GM23338 (cell line): ENCODE measurements at regions not wholly inside any gene's neighbourhood (a gene's known extent, or its start where the extent isn't known, plus 50 kb on each side); places are given as distances from the start of the nearest gene placed in this dataset.

Experiments
- ATAC-seq: fragments of 200-7000 bp; cut with Tn5 transposase; 3 replicates; pipeline ENCODE4 v1.9.1; 2020
- DNase-seq: peaks from one replicate; pipeline ENCODE4 v3.0.0-alpha.2; 2015; ENCODE audit warnings: low spot score
- H2AFZ ChIP-seq: fragments of 200-600 bp; sonication (generic); 2 replicates; pipeline ENCODE4 v1.8.0; 2016; ENCODE audit warnings: antibody characterized with exemption, mild to moderate bottlenecking, moderate library complexity
- H3F3A ChIP-seq: fragments of 200-600 bp; sonication (generic); replicated peaks from 2 replicates; pipeline ENCODE4 v1.8.0; 2017; ENCODE audit warnings: antibody characterized with exemption, mixed run types, low read depth
- H3K27ac ChIP-seq: fragments of 200-600 bp; sonication (generic); 2 replicates; pipeline ENCODE4 v1.6.1; 2016; ENCODE audit warnings: low read depth
- H3K27me3 ChIP-seq: fragments of 200-600 bp; sonication (generic); 2 replicates; pipeline ENCODE4 v1.8.0; 2016; ENCODE audit warnings: mild to moderate bottlenecking, mixed run types, moderate library complexity; ENCODE audit not compliant: insufficient read depth
- H3K36me3 ChIP-seq: fragments of 200-600 bp; sonication (generic); 2 replicates; pipeline ENCODE4 v1.8.0; 2016; ENCODE audit warnings: mild to moderate bottlenecking; ENCODE audit not compliant: insufficient read depth
- H3K4me1 ChIP-seq: fragments of 200-600 bp; sonication (generic); 2 replicates; pipeline ENCODE4 v1.8.0; 2016; ENCODE audit warnings: mild to moderate bottlenecking, moderate library complexity; ENCODE audit not compliant: insufficient read depth
- H3K4me2 ChIP-seq: fragments of 200-600 bp; sonication (generic); 2 replicates; pipeline ENCODE4 v1.7.1; 2017; ENCODE audit warnings: mixed run types
- H3K4me3 ChIP-seq: fragments of 200-600 bp; sonication (generic); 2 replicates; pipeline ENCODE4 v1.6.1; 2016; ENCODE audit warnings: mixed run types
- H3K79me2 ChIP-seq: fragments of 200-600 bp; sonication (generic); replicated peaks from 2 replicates; pipeline ENCODE4 v1.8.0; 2017; ENCODE audit warnings: mild to moderate bottlenecking; ENCODE audit not compliant: insufficient read depth
- H3K9me2 ChIP-seq: fragments of 200-600 bp; sonication (generic); 2 replicates; pipeline ENCODE4 v1.8.0; 2017; ENCODE audit not compliant: insufficient read depth
- H4K20me1 ChIP-seq: fragments of 200-600 bp; sonication (generic); replicated peaks from 2 replicates; pipeline ENCODE4 v1.8.0; 2017; ENCODE audit warnings: mild to moderate bottlenecking; ENCODE audit not compliant: insufficient read depth
- H3K27ac Mint-ChIP-seq: 2 replicates; pipeline ENCODE4 v1.8.0; 2020; ENCODE audit warnings: inconsistent platforms, mild to moderate bottlenecking, moderate library complexity, mixed read lengths
- H3K27me3 Mint-ChIP-seq: 3 replicates; pipeline ENCODE4 v1.8.0; 2022; ENCODE audit warnings: low read depth, mild to moderate bottlenecking, moderate library complexity, mixed read lengths, inconsistent platforms; ENCODE audit not compliant: insufficient read depth, poor library complexity
- H3K36me3 Mint-ChIP-seq: 3 replicates; pipeline ENCODE4 v1.8.0; 2021; ENCODE audit warnings: low read depth, mild to moderate bottlenecking, inconsistent platforms, moderate library complexity, mixed read lengths
- H3K4me1 Mint-ChIP-seq: 3 replicates; pipeline ENCODE4 v1.8.0; 2020; ENCODE audit warnings: mild to moderate bottlenecking, inconsistent platforms, mixed read lengths
- H3K4me3 Mint-ChIP-seq: 3 replicates; pipeline ENCODE4 v1.8.0; 2021; ENCODE audit warnings: moderate library complexity, mild to moderate bottlenecking, inconsistent platforms, mixed read lengths
- H3K9me3 Mint-ChIP-seq: 3 replicates; pipeline ENCODE4 v1.8.0; 2020; ENCODE audit warnings: moderate library complexity, mild to moderate bottlenecking, inconsistent platforms, mixed read lengths
- CREB1 ChIP-seq: fragments of 250-450 bp; sonication (Bioruptor Pico); IDR thresholded peaks from 2 replicates; pipeline ENCODE4 v1.5.0; 2020; ENCODE audit warnings: low read depth, mild to moderate bottlenecking, moderate library complexity
- CTCF ChIP-seq, 2 experiments: fragments of 200-600 bp in 1 of 2; sonication (generic) in 1 of 2; conservative IDR thresholded peaks; 2 replicates each; pipeline versions ENCODE4 v1.5.1 to v1.6.1; 2016 to 2017; ENCODE audit warnings: antibody characterized with exemption in 2 of 2, low read depth in 2 of 2, mild to moderate bottlenecking in 2 of 2, moderate library complexity in 1 of 2
- ETS1 ChIP-seq: IDR thresholded peaks from 2 replicates; pipeline ENCODE4 v1.6.1; 2016; ENCODE audit warnings: antibody characterized with exemption
- EZH2 ChIP-seq: fragments of 200-600 bp; sonication (generic); IDR thresholded peaks from one replicate; pipeline ENCODE4 v1.8.0; 2017; ENCODE audit warnings: antibody characterized with exemption, mild to moderate bottlenecking, low read depth; ENCODE audit not compliant: unreplicated experiment
- EZH2phosphoT487 ChIP-seq: fragments of 200-600 bp; sonication (generic); IDR thresholded peaks from one replicate; pipeline ENCODE4 v1.8.1; 2018; ENCODE audit warnings: antibody characterized with exemption; ENCODE audit not compliant: unreplicated experiment
- JUNB ChIP-seq: IDR thresholded peaks from one replicate; pipeline ENCODE4 v1.6.1; 2016; ENCODE audit warnings: antibody characterized with exemption; ENCODE audit not compliant: unreplicated experiment
- NANOG ChIP-seq: IDR thresholded peaks from 2 replicates; pipeline ENCODE4 v1.6.1; 2016; ENCODE audit warnings: antibody characterized with exemption, borderline replicate concordance
- POLR2AphosphoS5 ChIP-seq: IDR thresholded peaks from 2 replicates; pipeline ENCODE4 v1.6.1; 2016; ENCODE audit warnings: antibody characterized with exemption, low read depth
- REST ChIP-seq: IDR thresholded peaks from one replicate; pipeline ENCODE4 v1.6.1; 2018; ENCODE audit warnings: antibody characterized with exemption; ENCODE audit not compliant: unreplicated experiment
- STAT1 ChIP-seq: IDR thresholded peaks from one replicate; pipeline ENCODE4 v1.6.1; 2016; ENCODE audit warnings: antibody characterized with exemption; ENCODE audit not compliant: unreplicated experiment
- ZNF114 ChIP-seq: fragments of 250-450 bp; sonication (Bioruptor Pico); IDR thresholded peaks from 2 replicates; pipeline ENCODE4 v1.5.0; 2020; ENCODE audit warnings: mild to moderate bottlenecking, moderate library complexity
- ZNF331 ChIP-seq: fragments of 250-450 bp; sonication (Bioruptor Pico); IDR thresholded peaks from 2 replicates; pipeline ENCODE4 v1.5.0; 2020; ENCODE audit warnings: low read depth, mild to moderate bottlenecking, moderate library complexity

- H3K9me3 Mint-ChIP-seq, result no peaks in the 10 kb centered on the region
- H3K36me3 Mint-ChIP-seq, result no peaks in the 10 kb centered on the region
- no peaks in the 10 kb centered on the region for H3K79me2 ChIP-seq
- H3K4me3 Mint-ChIP-seq, result no peak overlapping the region
- no peak overlapping the region for H3K4me2 ChIP-seq
- no peak for TF ChIP-seq REST
- TF ChIP-seq CREB1 (CRISPR knock-in tag), result no peak
- TF ChIP-seq ETS1, result no peak
- DNase-seq (no peak), ATAC-seq (peak; percentile 50)
- H3K9me2 ChIP-seq, result peaks cover 20% of the 10 kb centered on the region
- peaks cover 31% of the 10 kb centered on the region for H3K4me1 Mint-ChIP-seq
- H3K4me1 ChIP-seq, result peaks cover 27% of the 10 kb centered on the region
- H4K20me1 ChIP-seq, result no peaks in the 10 kb centered on the region
- H2AFZ ChIP-seq, result peak overlapping the region; percentile 78; the same call in 1 of the 2 replicates
- no peaks in the 10 kb centered on the region for H3K27me3 ChIP-seq
- H3K27me3 Mint-ChIP-seq, result peaks cover 5% of the 10 kb centered on the region
- H3K4me3 ChIP-seq, result no peak overlapping the region
- no peak overlapping the region for H3K27ac ChIP-seq
- H3F3A ChIP-seq, result no peaks in the 10 kb centered on the region
- no peaks in the 10 kb centered on the region for H3K36me3 ChIP-seq
- H3K27ac Mint-ChIP-seq, result no peak overlapping the region
Measured at GRCh38 chr1:55720261-55720660, 505.1 kb upstream of the USP24 start.

GRCh38 chr1:55718758-55719671 lies 503.9 kb upstream of the USP24 start:
- peaks cover 31% of the 10 kb centered on the region for H3K4me1 Mint-ChIP-seq
- H3K27ac Mint-ChIP-seq, result peak overlapping the region; percentile 5; the same call in 1 of the 2 replicates
- peak; percentile 80 for ATAC-seq
- no peaks in the 10 kb centered on the region for H3K27me3 ChIP-seq
- H3K36me3 Mint-ChIP-seq, result no peaks in the 10 kb centered on the region
- peaks cover 16% of the 10 kb centered on the region for H3K9me2 ChIP-seq
- no peaks in the 10 kb centered on the region for H3K36me3 ChIP-seq
- H2AFZ ChIP-seq, result peak overlapping the region; percentile 87; the same call in 1 of the 2 replicates
- H3K79me2 ChIP-seq, result no peaks in the 10 kb centered on the region
- H4K20me1 ChIP-seq, result no peaks in the 10 kb centered on the region
- DNase-seq, result peak; percentile 11
- H3K4me1 ChIP-seq, result peaks cover 27% of the 10 kb centered on the region
- H3K9me3 Mint-ChIP-seq, result no peaks in the 10 kb centered on the region
- no peak overlapping the region for H3K27ac ChIP-seq
- H3K4me2 ChIP-seq, result peak overlapping the region; percentile 58
- no peak overlapping the region; the same call in 2 of the 3 replicates for H3K4me3 Mint-ChIP-seq
- H3K27me3 Mint-ChIP-seq, result peaks cover 6% of the 10 kb centered on the region
- no peaks in the 10 kb centered on the region for H3F3A ChIP-seq
- H3K4me3 ChIP-seq, result no peak overlapping the region
- TF ChIP-seq STAT1, result no peak
- TF ChIP-seq CREB1 (CRISPR knock-in tag), result no peak
- TF ChIP-seq NANOG, result peak; percentile 12; the same call in 1 of the 2 replicates
- no peak for TF ChIP-seq CTCF (conservative IDR thresholded peaks at IDR 0.05; ENCODE audit: low read depth in 2 of 2)
- TF ChIP-seq EZH2phosphoT487, result no peak
- no peak for TF ChIP-seq EZH2
- TF ChIP-seq POLR2AphosphoS5, result no peak
- TF ChIP-seq ZNF114 (CRISPR knock-in tag), result no peak
- no peak for TF ChIP-seq JUNB
- no peak for TF ChIP-seq REST
- no peak for TF ChIP-seq ZNF331 (CRISPR knock-in tag)
